Breast epithelium (tissue), 4 donors: ENCODE measurements at regions not wholly inside any gene's neighbourhood (a gene's known extent, or its start where the extent isn't known, plus 50 kb on each side); places are given as distances from the start of the nearest gene placed in this dataset.

Source experiments
- DNase-seq, 2 donors: peaks; one replicate each; pipeline ENCODE4 v3.0.0-alpha.2; 2019; ENCODE audit warnings: low spot score in 2 of 2
- H3K27ac ChIP-seq, 2 donors: fragments of 200-600 bp; sonication (generic) in 1 of 2; one replicate each; pipeline ENCODE4 v1.5.1; 2016 to 2019; ENCODE audit warnings: mild to moderate bottlenecking in 1 of 2
- H3K27me3 ChIP-seq, 2 donors: fragments of 200-600 bp; sonication (generic) in 1 of 2; one replicate each; pipeline versions ENCODE4 v1.5.1 to v1.6.0; 2017 to 2019; ENCODE audit warnings: control low read depth in 1 of 2, mild to moderate bottlenecking in 1 of 2
- H3K36me3 ChIP-seq: fragments of 200-600 bp; one replicate; pipeline ENCODE4 v1.5.1; 2019
- H3K4me1 ChIP-seq, 2 donors: fragments of 200-600 bp; sonication (generic); one replicate each; pipeline ENCODE4 v1.5.1; 2016 to 2019; ENCODE audit warnings: control low read depth in 1 of 2
- H3K4me3 ChIP-seq, 3 donors: fragments of 200-600 bp; sonication (generic); 1 replicate in 2 of 3; 2 replicates in 1 of 3; pipeline ENCODE4 v1.5.1; 2016 to 2019; ENCODE audit warnings: mild to moderate bottlenecking in 3 of 3, moderate library complexity in 2 of 3
- H3K9me3 ChIP-seq, 2 donors: fragments of 200-600 bp; sonication (generic) in 1 of 2; one replicate each; pipeline ENCODE4 v1.5.1; 2016 to 2019; ENCODE audit warnings: control low read depth in 1 of 2
- CTCF ChIP-seq, 3 donors: fragments of 450-650 bp; IDR thresholded peaks; one replicate each; pipeline ENCODE4 v1.5.1; 2016 to 2017; ENCODE audit warnings: antibody characterized with exemption in 3 of 3, mild to moderate bottlenecking in 3 of 3, moderate library complexity in 3 of 3
- POLR2A ChIP-seq: fragments of 450-650 bp; IDR thresholded peaks from one replicate; pipeline ENCODE4 v1.6.1; 2016; ENCODE audit warnings: antibody characterized with exemption, mild to moderate bottlenecking, moderate library complexity
- POLR2AphosphoS5 ChIP-seq, 3 donors: sonication (generic); formaldehyde crosslinking; IDR thresholded peaks; one replicate each; pipeline ENCODE4 v1.6.1; 2017; ENCODE audit warnings: antibody characterized with exemption in 3 of 3
- intact Hi-C: fragments of 100-400 bp; cut with DNase I; formaldehyde crosslinking; loops from one replicate; pipeline ENCODE4 v1.15.1; 2023; ENCODE audit warnings: low total_unique reads

- no peaks in the 10 kb centered on the region for H3K4me1 ChIP-seq
- intact Hi-C loops: no loop called here
- H3K4me3 ChIP-seq: no peak overlapping the region
- no peaks in the 10 kb centered on the region for H3K36me3 ChIP-seq
- H3K9me3 ChIP-seq: no peaks in the 10 kb centered on the region
- H3K27me3 ChIP-seq: no peaks in the 10 kb centered on the region
- TF ChIP-seq POLR2A (no peak), POLR2AphosphoS5 (IDR thresholded peaks at IDR 0.05) (no peak), CTCF (IDR thresholded peaks at IDR 0.05) (no peak)
- DNase-seq: no peak
- no peak overlapping the region for H3K27ac ChIP-seq
These were observed 67.9 kb upstream of the C3orf80 start for GRCh38 chr3:160157321-160157720.

GRCh38 chr3:160159341-160159740 lies 65.9 kb upstream of the C3orf80 start:
- no peak for DNase-seq
- H3K36me3 ChIP-seq: no peaks in the 10 kb centered on the region
- no peaks in the 10 kb centered on the region for H3K4me1 ChIP-seq
- no peaks in the 10 kb centered on the region for H3K27me3 ChIP-seq
- no peak overlapping the region for H3K27ac ChIP-seq
- no peak overlapping the region for H3K4me3 ChIP-seq
- intact Hi-C loops: no loop called here
- TF ChIP-seq CTCF (IDR thresholded peaks at IDR 0.05) (no peak), POLR2AphosphoS5 (IDR thresholded peaks at IDR 0.05) (no peak), POLR2A (no peak)
- H3K9me3 ChIP-seq: no peaks in the 10 kb centered on the region

GRCh38 chr3:160159806-160160205 lies 65.4 kb upstream of the C3orf80 start:
- intact Hi-C loops: no loop called here
- Histone ChIP-seq H3K4me3 (no peak overlapping the region), H3K27me3 (no peaks in the 10 kb centered on the region), H3K27ac (no peak overlapping the region), H3K36me3 (no peaks in the 10 kb centered on the region), H3K4me1 (no peaks in the 10 kb centered on the region), H3K9me3 (no peaks in the 10 kb centered on the region)
- TF ChIP-seq POLR2A (no peak), CTCF (IDR thresholded peaks at IDR 0.05) (no peak), POLR2AphosphoS5 (IDR thresholded peaks at IDR 0.05) (no peak)
- no peak for DNase-seq

- Histone ChIP-seq H3K4me3 (no peak overlapping the region), H3K4me1 (no peaks in the 10 kb centered on the region), H3K9me3 (no peaks in the 10 kb centered on the region), H3K36me3 (no peaks in the 10 kb centered on the region), H3K27ac (no peak overlapping the region), H3K27me3 (no peaks in the 10 kb centered on the region)
- no peak for TF ChIP-seq POLR2AphosphoS5 (IDR thresholded peaks at IDR 0.05)
- no peak for TF ChIP-seq CTCF (IDR thresholded peaks at IDR 0.05)
- TF ChIP-seq POLR2A: no peak
- no peak for DNase-seq
- intact Hi-C loops: no loop called here
These were observed 63.3 kb upstream of the C3orf80 start for GRCh38 chr3:160161921-160162320.

- Histone ChIP-seq H3K9me3 (no peaks in the 10 kb centered on the region), H3K27me3 (no peaks in the 10 kb centered on the region), H3K4me3 (no peak overlapping the region), H3K4me1 (no peaks in the 10 kb centered on the region), H3K27ac (no peak overlapping the region), H3K36me3 (no peaks in the 10 kb centered on the region)
- intact Hi-C loops: no loop called here
- DNase-seq: no peak
- no peak for TF ChIP-seq POLR2A
- no peak for TF ChIP-seq POLR2AphosphoS5 (IDR thresholded peaks at IDR 0.05)
- TF ChIP-seq CTCF (IDR thresholded peaks at IDR 0.05): no peak
These were observed 62.8 kb upstream of the C3orf80 start for GRCh38 chr3:160162440-160162839.
